Endothelial cell of umbilical vein (primary cell): ENCODE measurements at regions not wholly inside any gene's neighbourhood (a gene's known extent, or its start where the extent isn't known, plus 50 kb on each side); places are given as distances from the start of the nearest gene placed in this dataset.

Experiments used
- POLR2A ChIP-seq: IDR thresholded peaks from 2 replicates; pipeline ENCODE4 v1.6.1; 2012; ENCODE audit warnings: low read depth, mild to moderate bottlenecking, control low read depth, low read length
- TF ChIP-seq, protein P1 (sequence below), 2 donors: IDR thresholded peaks; 1 replicate in 1 of 2; 2 replicates in 1 of 2; pipeline ENCODE4 v1.5.1; 2011; ENCODE audit warnings: low read length in 2 of 2, mild to moderate bottlenecking in 2 of 2, moderate library complexity in 2 of 2, control low read depth in 1 of 2, inconsistent platforms in 1 of 2, low read depth in 1 of 2; ENCODE audit not compliant: insufficient read depth in 1 of 2; ENCODE audit errors: extremely low read depth in 1 of 2

DNA sequence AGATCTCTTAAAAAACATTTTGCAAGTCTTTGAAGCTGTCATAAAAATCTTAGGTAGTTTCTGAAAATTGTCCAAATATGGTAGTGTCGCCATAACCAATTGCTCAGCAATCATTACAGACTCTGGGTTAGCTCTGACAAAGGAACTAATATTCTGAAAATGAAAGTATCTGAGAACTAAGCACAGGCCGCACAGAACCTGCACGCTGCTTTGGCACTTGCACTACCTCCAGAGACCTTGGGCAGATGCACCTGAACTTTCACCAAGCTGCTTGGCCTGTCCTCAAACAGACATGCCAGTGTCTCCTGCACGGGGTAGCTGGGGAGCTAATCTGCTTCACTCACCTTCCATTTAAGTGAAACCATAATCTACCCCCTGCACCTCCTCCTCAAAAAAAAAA is 317.0 kb downstream of the MAF start:
- TF ChIP-seq, protein P1, sequence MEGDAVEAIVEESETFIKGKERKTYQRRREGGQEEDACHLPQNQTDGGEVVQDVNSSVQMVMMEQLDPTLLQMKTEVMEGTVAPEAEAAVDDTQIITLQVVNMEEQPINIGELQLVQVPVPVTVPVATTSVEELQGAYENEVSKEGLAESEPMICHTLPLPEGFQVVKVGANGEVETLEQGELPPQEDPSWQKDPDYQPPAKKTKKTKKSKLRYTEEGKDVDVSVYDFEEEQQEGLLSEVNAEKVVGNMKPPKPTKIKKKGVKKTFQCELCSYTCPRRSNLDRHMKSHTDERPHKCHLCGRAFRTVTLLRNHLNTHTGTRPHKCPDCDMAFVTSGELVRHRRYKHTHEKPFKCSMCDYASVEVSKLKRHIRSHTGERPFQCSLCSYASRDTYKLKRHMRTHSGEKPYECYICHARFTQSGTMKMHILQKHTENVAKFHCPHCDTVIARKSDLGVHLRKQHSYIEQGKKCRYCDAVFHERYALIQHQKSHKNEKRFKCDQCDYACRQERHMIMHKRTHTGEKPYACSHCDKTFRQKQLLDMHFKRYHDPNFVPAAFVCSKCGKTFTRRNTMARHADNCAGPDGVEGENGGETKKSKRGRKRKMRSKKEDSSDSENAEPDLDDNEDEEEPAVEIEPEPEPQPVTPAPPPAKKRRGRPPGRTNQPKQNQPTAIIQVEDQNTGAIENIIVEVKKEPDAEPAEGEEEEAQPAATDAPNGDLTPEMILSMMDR (IDR thresholded peaks at IDR 0.05; ENCODE audit: extremely low read depth in 1 of 2, insufficient read depth in 1 of 2, low read depth in 1 of 2, low read length in 2 of 2): no peak
- no peak for TF ChIP-seq POLR2A
